ENCODE measurements at regions not wholly inside any gene's neighbourhood (a gene's known extent, or its start where the extent isn't known, plus 50 kb on each side); places are given as distances from the start of the nearest gene placed in this dataset.

DNA sequence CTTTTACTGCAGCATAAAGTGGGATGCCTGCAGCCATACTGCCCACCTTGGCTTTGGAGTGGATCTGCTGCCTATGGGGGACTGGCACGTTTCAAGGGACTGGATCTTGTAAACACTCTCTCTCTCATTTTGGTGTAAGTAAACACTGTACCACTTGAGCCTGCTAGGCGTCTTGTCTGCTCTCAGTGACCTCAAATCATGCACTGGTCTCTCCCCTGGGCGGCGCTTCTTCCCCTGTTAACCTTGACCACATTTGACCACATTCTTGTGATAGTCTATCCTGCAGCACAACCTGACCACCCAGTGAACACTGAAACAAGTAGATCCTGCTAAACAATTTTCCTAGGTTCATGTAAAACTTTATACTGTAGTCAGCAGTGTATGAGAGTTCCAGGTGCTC is 82.6 kb upstream of the HNMT start:
- TF ChIP-seq POLR2AphosphoS5 (IDR thresholded peaks at IDR 0.05; ENCODE audit: borderline replicate concordance, low read depth, low read length): no peak
- TF ChIP-seq EZH2 (IDR thresholded peaks at IDR 0.05): no peak
- TF ChIP-seq FOXP2 (optimal IDR thresholded peaks at IDR 0.05; ENCODE audit: control extremely low read depth, extremely low read length, insufficient read depth): no peak

Data from SK-N-MC (cell line).